ENCODE measurements at regions not wholly inside any gene's neighbourhood (a gene's known extent, or its start where the extent isn't known, plus 50 kb on each side); places are given as distances from the start of the nearest gene placed in this dataset.

GRCh38 chr2:52452201-52452600 lies 1315.4 kb upstream of the CHAC2 start:
- no peaks in the 10 kb centered on the region for H3K9me1 ChIP-seq (ENCODE audit: control insufficient read depth, extremely low read depth, insufficient read depth, low read length)
- no peak for FAIRE-seq
- TF ChIP-seq EZH2 (IDR thresholded peaks at IDR 0.05; ENCODE audit: low read length) (no peak), CTCF (optimal IDR thresholded peaks at IDR 0.05 in 1 of 3, IDR thresholded peaks at IDR 0.05 in 1 of 3, conservative IDR thresholded peaks at IDR 0.05 in 1 of 3; ENCODE audit: extremely low read depth in 1 of 3, insufficient read depth in 2 of 3, low read length in 3 of 3) (no peak)
- H3K9me3 ChIP-seq (ENCODE audit: control insufficient read depth, low read depth, low read length) = no peaks in the 10 kb centered on the region
- H3K79me2 ChIP-seq (ENCODE audit: control insufficient read depth, insufficient read depth, low read length) = no peaks in the 10 kb centered on the region
- H3K27me3 ChIP-seq (ENCODE audit: control insufficient read depth, extremely low read depth, insufficient read depth, low read length) = no peaks in the 10 kb centered on the region
- H4K20me1 ChIP-seq (ENCODE audit: control insufficient read depth, extremely low read depth, insufficient read depth, low read length) = no peaks in the 10 kb centered on the region
- H3K36me3 ChIP-seq (ENCODE audit: control insufficient read depth in 2 of 2, extremely low read depth in 1 of 2, insufficient read depth in 2 of 2, low read length in 2 of 2) = no peaks in the 10 kb centered on the region
- H3K9ac ChIP-seq (ENCODE audit: control insufficient read depth, extremely low read depth, insufficient read depth, low read length) = no peak overlapping the region
- H3K4me2 ChIP-seq (ENCODE audit: control insufficient read depth, extremely low read depth, insufficient read depth, low read depth, low read length) = no peak overlapping the region
- H3K4me3 ChIP-seq (ENCODE audit: control insufficient read depth in 2 of 3, extremely low read depth in 1 of 3, insufficient read depth in 2 of 3, low read depth in 1 of 3, low read length in 3 of 3) = no peak overlapping the region
- no peak overlapping the region for H2AFZ ChIP-seq (ENCODE audit: control insufficient read depth, low read length)
- H3K27ac ChIP-seq (ENCODE audit: control insufficient read depth, insufficient read depth, low read length) = no peak overlapping the region
- no peaks in the 10 kb centered on the region for H3K4me1 ChIP-seq (ENCODE audit: control insufficient read depth, extremely low read depth, insufficient read depth, low read length)
- DNase-seq (ENCODE audit: low read depth, low spot score) = no peak
- dilution Hi-C loops (cut with MboI; ENCODE audit: extremely low pct_ligation_motif_present, low sequenced_read_pairs) = no loop called here

- FAIRE-seq (no peak), DNase-seq (ENCODE audit: low read depth, low spot score) (no peak)
- TF ChIP-seq EZH2 (IDR thresholded peaks at IDR 0.05; ENCODE audit: low read length) = no peak
- no peak for TF ChIP-seq CTCF (optimal IDR thresholded peaks at IDR 0.05 in 1 of 3, IDR thresholded peaks at IDR 0.05 in 1 of 3, conservative IDR thresholded peaks at IDR 0.05 in 1 of 3; ENCODE audit: extremely low read depth in 1 of 3, insufficient read depth in 2 of 3, low read length in 3 of 3)
- Histone ChIP-seq H3K27me3 (ENCODE audit: control insufficient read depth, extremely low read depth, insufficient read depth, low read length) (no peaks in the 10 kb centered on the region), H3K9me3 (ENCODE audit: control insufficient read depth, low read depth, low read length) (no peaks in the 10 kb centered on the region), H2AFZ (ENCODE audit: control insufficient read depth, low read length) (no peak overlapping the region), H3K4me3 (ENCODE audit: control insufficient read depth in 2 of 3, extremely low read depth in 1 of 3, insufficient read depth in 2 of 3, low read depth in 1 of 3, low read length in 3 of 3) (no peak overlapping the region), H3K4me1 (ENCODE audit: control insufficient read depth, extremely low read depth, insufficient read depth, low read length) (no peaks in the 10 kb centered on the region), H3K4me2 (ENCODE audit: control insufficient read depth, extremely low read depth, insufficient read depth, low read depth, low read length) (no peak overlapping the region), H3K9me1 (ENCODE audit: control insufficient read depth, extremely low read depth, insufficient read depth, low read length) (no peaks in the 10 kb centered on the region), H3K9ac (ENCODE audit: control insufficient read depth, extremely low read depth, insufficient read depth, low read length) (no peak overlapping the region), H4K20me1 (ENCODE audit: control insufficient read depth, extremely low read depth, insufficient read depth, low read length) (no peaks in the 10 kb centered on the region), H3K27ac (ENCODE audit: control insufficient read depth, insufficient read depth, low read length) (no peak overlapping the region), H3K36me3 (ENCODE audit: control insufficient read depth in 2 of 2, extremely low read depth in 1 of 2, insufficient read depth in 2 of 2, low read length in 2 of 2) (no peaks in the 10 kb centered on the region), H3K79me2 (ENCODE audit: control insufficient read depth, insufficient read depth, low read length) (no peaks in the 10 kb centered on the region)
- dilution Hi-C loops (cut with MboI; ENCODE audit: extremely low pct_ligation_motif_present, low sequenced_read_pairs) = no loop called here
Observed at GRCh38 chr2:52445686-52446085, 1321.9 kb upstream of the CHAC2 start.
